ENCODE measurements at regions not wholly inside any gene's neighbourhood (a gene's known extent, or its start where the extent isn't known, plus 50 kb on each side); places are given as distances from the start of the nearest gene placed in this dataset.

GRCh38 chr10:10623958-10624566 lies 393.6 kb upstream of the CELF2 start:
- Histone ChIP-seq H3K27me3 (ENCODE audit: insufficient read depth, low read length) (no peaks in the 10 kb centered on the region), H3K4me3 (ENCODE audit: low read length) (no peak overlapping the region), H2AFZ (ENCODE audit: low read depth, low read length) (no peak overlapping the region), H3K36me3 (ENCODE audit: insufficient read depth, low read length) (no peaks in the 10 kb centered on the region), H3K9me3 (ENCODE audit: low read length) (no peaks in the 10 kb centered on the region), H3K4me1 (ENCODE audit: insufficient read depth, low read length) (peaks cover 4% of the 10 kb centered on the region)

GRCh38 chr10:10624567-10624962 lies 393.1 kb upstream of the CELF2 start:
- H2AFZ ChIP-seq (ENCODE audit: low read depth, low read length): no peak overlapping the region
- H3K4me1 ChIP-seq (ENCODE audit: insufficient read depth, low read length): peaks cover 4% of the 10 kb centered on the region
- no peaks in the 10 kb centered on the region for H3K36me3 ChIP-seq (ENCODE audit: insufficient read depth, low read length)
- no peak overlapping the region for H3K4me3 ChIP-seq (ENCODE audit: low read length)
- H3K9me3 ChIP-seq (ENCODE audit: low read length): no peaks in the 10 kb centered on the region
- H3K27me3 ChIP-seq (ENCODE audit: insufficient read depth, low read length): no peaks in the 10 kb centered on the region

- peaks cover 8% of the 10 kb centered on the region for H3K4me1 ChIP-seq (ENCODE audit: insufficient read depth, low read length)
- no peaks in the 10 kb centered on the region for H3K27me3 ChIP-seq (ENCODE audit: insufficient read depth, low read length)
- no peaks in the 10 kb centered on the region for H3K9me3 ChIP-seq (ENCODE audit: low read length)
- H3K36me3 ChIP-seq (ENCODE audit: insufficient read depth, low read length): no peaks in the 10 kb centered on the region
- H3K4me3 ChIP-seq (ENCODE audit: low read length): no peak overlapping the region
- no peak overlapping the region for H2AFZ ChIP-seq (ENCODE audit: low read depth, low read length)
Observed at GRCh38 chr10:10625491-10625890, 392.2 kb upstream of the CELF2 start.

- H2AFZ ChIP-seq (ENCODE audit: low read depth, low read length): no peak overlapping the region
- peaks cover 20% of the 10 kb centered on the region for H3K4me1 ChIP-seq (ENCODE audit: insufficient read depth, low read length)
- no peaks in the 10 kb centered on the region for H3K27me3 ChIP-seq (ENCODE audit: insufficient read depth, low read length)
- no peaks in the 10 kb centered on the region for H3K36me3 ChIP-seq (ENCODE audit: insufficient read depth, low read length)
- H3K4me3 ChIP-seq (ENCODE audit: low read length): no peak overlapping the region
- H3K9me3 ChIP-seq (ENCODE audit: low read length): no peaks in the 10 kb centered on the region
Observed at GRCh38 chr10:10626734-10627133, 390.9 kb upstream of the CELF2 start.

GRCh38 chr10:10627414-10627813 lies 390.3 kb upstream of the CELF2 start:
- Histone ChIP-seq H3K4me1 (ENCODE audit: insufficient read depth, low read length) (peaks cover 27% of the 10 kb centered on the region), H3K9me3 (ENCODE audit: low read length) (no peaks in the 10 kb centered on the region), H3K4me3 (ENCODE audit: low read length) (no peak overlapping the region), H3K27me3 (ENCODE audit: insufficient read depth, low read length) (no peaks in the 10 kb centered on the region), H2AFZ (ENCODE audit: low read depth, low read length) (no peak overlapping the region), H3K36me3 (ENCODE audit: insufficient read depth, low read length) (no peaks in the 10 kb centered on the region)

GRCh38 chr10:10629512-10629911 lies 388.2 kb upstream of the CELF2 start:
- Histone ChIP-seq H3K9me3 (ENCODE audit: low read length) (no peaks in the 10 kb centered on the region), H3K27me3 (ENCODE audit: insufficient read depth, low read length) (no peaks in the 10 kb centered on the region), H3K4me1 (ENCODE audit: insufficient read depth, low read length) (peaks cover 27% of the 10 kb centered on the region), H2AFZ (ENCODE audit: low read depth, low read length) (no peak overlapping the region), H3K36me3 (ENCODE audit: insufficient read depth, low read length) (no peaks in the 10 kb centered on the region), H3K4me3 (ENCODE audit: low read length) (no peak overlapping the region)

GRCh38 chr10:10630281-10630680 lies 387.4 kb upstream of the CELF2 start:
- H3K4me3 ChIP-seq (ENCODE audit: low read length): no peak overlapping the region
- H3K27me3 ChIP-seq (ENCODE audit: insufficient read depth, low read length): no peaks in the 10 kb centered on the region
- peaks cover 27% of the 10 kb centered on the region for H3K4me1 ChIP-seq (ENCODE audit: insufficient read depth, low read length)
- H3K9me3 ChIP-seq (ENCODE audit: low read length): no peaks in the 10 kb centered on the region
- H2AFZ ChIP-seq (ENCODE audit: low read depth, low read length): no peak overlapping the region
- no peaks in the 10 kb centered on the region for H3K36me3 ChIP-seq (ENCODE audit: insufficient read depth, low read length)

GRCh38 chr10:10630782-10631181 lies 386.9 kb upstream of the CELF2 start:
- H3K36me3 ChIP-seq (ENCODE audit: insufficient read depth, low read length): no peaks in the 10 kb centered on the region

GRCh38 chr10:10642189-10642588 lies 375.5 kb upstream of the CELF2 start:
- Histone ChIP-seq H3K9me3 (ENCODE audit: low read length) (no peaks in the 10 kb centered on the region), H3K36me3 (ENCODE audit: insufficient read depth, low read length) (no peaks in the 10 kb centered on the region), H3K4me1 (ENCODE audit: insufficient read depth, low read length) (peaks cover 16% of the 10 kb centered on the region), H2AFZ (ENCODE audit: low read depth, low read length) (peak overlapping the region; percentile 13), H3K4me3 (ENCODE audit: low read length) (no peak overlapping the region), H3K27me3 (ENCODE audit: insufficient read depth, low read length) (no peaks in the 10 kb centered on the region)

More at GRCh38 chr10:10630782-10631181, 386.9 kb upstream of the CELF2 start:
- peaks cover 26% of the 10 kb centered on the region for H3K4me1 ChIP-seq (ENCODE audit: insufficient read depth, low read length)
- H2AFZ ChIP-seq (ENCODE audit: low read depth, low read length): no peak overlapping the region
- H3K27me3 ChIP-seq (ENCODE audit: insufficient read depth, low read length): no peaks in the 10 kb centered on the region
- H3K4me3 ChIP-seq (ENCODE audit: low read length): no peak overlapping the region
- H3K9me3 ChIP-seq (ENCODE audit: low read length): no peaks in the 10 kb centered on the region

GRCh38 chr10:10642751-10643150 lies 374.9 kb upstream of the CELF2 start:
- Histone ChIP-seq H2AFZ (ENCODE audit: low read depth, low read length) (peak overlapping the region; percentile 11), H3K9me3 (ENCODE audit: low read length) (no peaks in the 10 kb centered on the region), H3K4me1 (ENCODE audit: insufficient read depth, low read length) (peaks cover 16% of the 10 kb centered on the region), H3K4me3 (ENCODE audit: low read length) (no peak overlapping the region), H3K27me3 (ENCODE audit: insufficient read depth, low read length) (no peaks in the 10 kb centered on the region), H3K36me3 (ENCODE audit: insufficient read depth, low read length) (no peaks in the 10 kb centered on the region)

GRCh38 chr10:10644008-10644646 lies 373.5 kb upstream of the CELF2 start:
- Histone ChIP-seq H3K36me3 (ENCODE audit: insufficient read depth, low read length) (no peaks in the 10 kb centered on the region), H3K4me1 (ENCODE audit: insufficient read depth, low read length) (peaks cover 16% of the 10 kb centered on the region), H3K9me3 (ENCODE audit: low read length) (no peaks in the 10 kb centered on the region), H2AFZ (ENCODE audit: low read depth, low read length) (no peak overlapping the region), H3K27me3 (ENCODE audit: insufficient read depth, low read length) (no peaks in the 10 kb centered on the region), H3K4me3 (ENCODE audit: low read length) (no peak overlapping the region)

- Histone ChIP-seq H3K9me3 (ENCODE audit: low read length) (peaks cover 1% of the 10 kb centered on the region), H3K4me3 (ENCODE audit: low read length) (no peak overlapping the region), H2AFZ (ENCODE audit: low read depth, low read length) (no peak overlapping the region), H3K27me3 (ENCODE audit: insufficient read depth, low read length) (no peaks in the 10 kb centered on the region), H3K4me1 (ENCODE audit: insufficient read depth, low read length) (peaks cover 16% of the 10 kb centered on the region), H3K36me3 (ENCODE audit: insufficient read depth, low read length) (no peaks in the 10 kb centered on the region)
Observed at GRCh38 chr10:10644676-10645385, 372.8 kb upstream of the CELF2 start.

GRCh38 chr10:10647331-10647730 lies 370.3 kb upstream of the CELF2 start:
- Histone ChIP-seq H3K36me3 (ENCODE audit: insufficient read depth, low read length) (no peaks in the 10 kb centered on the region), H3K9me3 (ENCODE audit: low read length) (peaks cover 2% of the 10 kb centered on the region), H3K27me3 (ENCODE audit: insufficient read depth, low read length) (no peaks in the 10 kb centered on the region), H2AFZ (ENCODE audit: low read depth, low read length) (no peak overlapping the region), H3K4me3 (ENCODE audit: low read length) (no peak overlapping the region), H3K4me1 (ENCODE audit: insufficient read depth, low read length) (peaks cover 11% of the 10 kb centered on the region)

Data from neuron (in vitro differentiated cells).